ENCODE measurements at regions not wholly inside any gene's neighbourhood (a gene's known extent, or its start where the extent isn't known, plus 50 kb on each side); places are given as distances from the start of the nearest gene placed in this dataset.

DNA sequence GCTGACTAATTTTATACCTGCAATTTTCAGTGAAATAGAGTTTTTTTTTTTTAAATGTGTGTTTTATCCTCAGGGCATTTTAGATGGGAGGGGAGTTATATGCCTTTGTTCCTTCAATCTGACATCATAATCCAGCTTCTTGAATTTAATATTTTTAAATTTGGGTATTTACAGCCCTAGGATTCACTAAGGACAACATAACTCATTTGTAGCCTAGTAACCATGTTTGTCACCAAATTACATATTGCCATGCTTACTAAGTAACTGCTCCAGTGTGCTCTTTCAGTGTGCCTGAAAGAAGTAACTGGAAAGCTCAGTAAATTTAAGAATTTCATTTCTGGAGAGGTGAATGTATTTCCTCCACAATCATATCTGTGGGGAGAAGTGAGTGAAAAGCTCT lies 56.8 kb upstream of the DGKB start:
- TF ChIP-seq, protein P1, sequence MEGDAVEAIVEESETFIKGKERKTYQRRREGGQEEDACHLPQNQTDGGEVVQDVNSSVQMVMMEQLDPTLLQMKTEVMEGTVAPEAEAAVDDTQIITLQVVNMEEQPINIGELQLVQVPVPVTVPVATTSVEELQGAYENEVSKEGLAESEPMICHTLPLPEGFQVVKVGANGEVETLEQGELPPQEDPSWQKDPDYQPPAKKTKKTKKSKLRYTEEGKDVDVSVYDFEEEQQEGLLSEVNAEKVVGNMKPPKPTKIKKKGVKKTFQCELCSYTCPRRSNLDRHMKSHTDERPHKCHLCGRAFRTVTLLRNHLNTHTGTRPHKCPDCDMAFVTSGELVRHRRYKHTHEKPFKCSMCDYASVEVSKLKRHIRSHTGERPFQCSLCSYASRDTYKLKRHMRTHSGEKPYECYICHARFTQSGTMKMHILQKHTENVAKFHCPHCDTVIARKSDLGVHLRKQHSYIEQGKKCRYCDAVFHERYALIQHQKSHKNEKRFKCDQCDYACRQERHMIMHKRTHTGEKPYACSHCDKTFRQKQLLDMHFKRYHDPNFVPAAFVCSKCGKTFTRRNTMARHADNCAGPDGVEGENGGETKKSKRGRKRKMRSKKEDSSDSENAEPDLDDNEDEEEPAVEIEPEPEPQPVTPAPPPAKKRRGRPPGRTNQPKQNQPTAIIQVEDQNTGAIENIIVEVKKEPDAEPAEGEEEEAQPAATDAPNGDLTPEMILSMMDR (IDR thresholded peaks at IDR 0.05; ENCODE audit: low read depth, low read length, missing control alignments): no peak
- no peak for DNase-seq (ENCODE audit: extremely low read depth, low read depth)
- H3K4me3 ChIP-seq (replicated peaks; ENCODE audit: low read depth, low read length): no peak overlapping the region

DNA sequence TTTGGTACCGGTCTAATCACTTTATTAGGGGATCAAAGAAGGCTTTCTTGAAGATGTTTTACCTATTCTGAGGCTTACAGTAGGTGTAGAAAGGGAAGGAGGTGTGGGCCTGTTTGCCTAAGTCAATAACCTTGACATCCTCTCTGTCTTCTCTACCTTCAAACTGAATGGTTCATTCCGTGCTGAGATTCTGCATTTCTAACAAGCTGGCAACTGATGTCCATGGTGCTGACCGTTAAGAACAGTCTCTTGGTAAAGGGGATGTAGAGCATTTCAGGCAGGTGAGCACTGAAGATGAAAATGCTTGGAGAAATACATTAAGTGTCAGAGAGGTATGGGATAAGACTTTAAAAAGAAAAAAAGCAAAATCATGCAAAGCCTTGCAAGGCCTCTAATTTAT lies 51.5 kb upstream of the DGKB start:
- DNase-seq (ENCODE audit: extremely low read depth, low read depth): no peak
- TF ChIP-seq, protein P1 (IDR thresholded peaks at IDR 0.05; ENCODE audit: low read depth, low read length, missing control alignments): no peak
- H3K4me3 ChIP-seq (replicated peaks; ENCODE audit: low read depth, low read length): no peak overlapping the region
